C4-2B (cell line): ENCODE measurements at regions not wholly inside any gene's neighbourhood (a gene's known extent, or its start where the extent isn't known, plus 50 kb on each side); places are given as distances from the start of the nearest gene placed in this dataset.

Experiments
- CTCF ChIP-seq: fragments of 450-650 bp; conservative IDR thresholded peaks from 2 replicates; pipeline ENCODE4 v1.5.1; 2017; ENCODE audit warnings: mild to moderate bottlenecking
- ZFX ChIP-seq: fragments of 450-650 bp; IDR thresholded peaks from 2 replicates; pipeline ENCODE4 v1.6.1; 2017

- TF ChIP-seq CTCF: no peak
- TF ChIP-seq ZFX: no peak
Observed at GRCh38 chr14:94940263-94940993, 170.5 kb upstream of the GSC start.
